Prostate gland (tissue), 2 donors: ENCODE measurements at regions not wholly inside any gene's neighbourhood (a gene's known extent, or its start where the extent isn't known, plus 50 kb on each side); places are given as distances from the start of the nearest gene placed in this dataset.
A peak's percentile ranks its signal among the peaks of the same experiment; 100 is the strongest.
"Not testable (repeated sequence)": the region's sequence is repeated elsewhere in the genome, so short reads cannot be mapped to it uniquely, and the experiment has no call there.

Experiments used
- DNase-seq: peaks from one replicate; pipeline ENCODE4 v3.0.0-alpha.2; 2019; ENCODE audit warnings: low spot score
- H3K27ac ChIP-seq, 2 donors: fragments of 200-600 bp; sonication (generic); 2 replicates each; pipeline ENCODE4 v1.5.1; 2017 to 2019
- H3K27me3 ChIP-seq: fragments of 200-600 bp; sonication (generic); replicated peaks from 2 replicates; pipeline ENCODE4 v1.5.1; 2019; ENCODE audit not compliant: insufficient read depth
- H3K36me3 ChIP-seq, 2 donors: fragments of 200-600 bp; sonication (generic); 1 replicate in 1 of 2; 2 replicates in 1 of 2; pipeline versions ENCODE4 v1.5.1 to v1.8.1; 2017 to 2019
- H3K4me1 ChIP-seq: fragments of 200-600 bp; sonication (generic); replicated peaks from 2 replicates; pipeline ENCODE4 v1.5.1; 2019
- H3K4me3 ChIP-seq, 2 donors: fragments of 200-600 bp; sonication (generic); 2 replicates each; pipeline ENCODE4 v1.5.1; 2017 to 2019
- H3K9me3 ChIP-seq: fragments of 200-600 bp; sonication (generic); 2 replicates; pipeline ENCODE4 v1.5.1; 2017
- CTCF ChIP-seq, 4 experiments: fragments of 200-600 bp in 2 of 4; fragments of 450-650 bp in 2 of 4; sonication (generic) in 2 of 4; IDR thresholded peaks; 1 replicate in 3 of 4; 2 replicates in 1 of 4; pipeline ENCODE4 v1.5.1; 2016 to 2019; ENCODE audit warnings: antibody characterized with exemption in 4 of 4, mild to moderate bottlenecking in 2 of 4, moderate library complexity in 2 of 4
- POLR2A ChIP-seq: fragments of 450-650 bp; IDR thresholded peaks from one replicate; pipeline ENCODE4 v1.6.1; 2016; ENCODE audit warnings: antibody characterized with exemption, mild to moderate bottlenecking
- POLR2AphosphoS5 ChIP-seq: sonication (generic); formaldehyde crosslinking; IDR thresholded peaks from one replicate; pipeline ENCODE4 v1.6.1; 2017; ENCODE audit warnings: antibody characterized with exemption
- WGBS: methylation state at CpG from one replicate; pipeline ENCODE4 v1.1.5; 2018; 5-methylcytosine and 5-hydroxymethylcytosine counted together
- intact Hi-C: fragments of 100-400 bp; cut with DNase I; formaldehyde crosslinking; loops from one replicate; pipeline ENCODE4 v1.14.2; 2022

GRCh38 chrX:131841496-131842437, 181.3 kb upstream of the STK26 start:
- Histone ChIP-seq H3K9me3 (no peaks in the 10 kb centered on the region), H3K27me3 (no peaks in the 10 kb centered on the region), H3K4me1 (no peaks in the 10 kb centered on the region), H3K4me3 (no peak overlapping the region), H3K36me3 (no peaks in the 10 kb centered on the region), H3K27ac (no peak overlapping the region)
- intact Hi-C loops: no loop called here
- no peak for DNase-seq
- TF ChIP-seq POLR2A: no peak
- TF ChIP-seq CTCF (IDR thresholded peaks at IDR 0.05): peak; percentile 45 to 67 (median 60)
- 50% methylated on average over 31 of the region's 31 CpGs for WGBS

- no peak for DNase-seq
- Histone ChIP-seq H3K36me3 (no peaks in the 10 kb centered on the region), H3K4me1 (no peaks in the 10 kb centered on the region), H3K27ac (no peak overlapping the region), H3K27me3 (no peaks in the 10 kb centered on the region), H3K9me3 (no peaks in the 10 kb centered on the region), H3K4me3 (no peak overlapping the region)
- TF ChIP-seq CTCF (IDR thresholded peaks at IDR 0.05): no peak
- TF ChIP-seq POLR2AphosphoS5: no peak
- TF ChIP-seq POLR2A: no peak
- intact Hi-C loops: no loop called here
Measured at GRCh38 chrX:131843987-131844386, 179.1 kb upstream of the STK26 start.

DNA sequence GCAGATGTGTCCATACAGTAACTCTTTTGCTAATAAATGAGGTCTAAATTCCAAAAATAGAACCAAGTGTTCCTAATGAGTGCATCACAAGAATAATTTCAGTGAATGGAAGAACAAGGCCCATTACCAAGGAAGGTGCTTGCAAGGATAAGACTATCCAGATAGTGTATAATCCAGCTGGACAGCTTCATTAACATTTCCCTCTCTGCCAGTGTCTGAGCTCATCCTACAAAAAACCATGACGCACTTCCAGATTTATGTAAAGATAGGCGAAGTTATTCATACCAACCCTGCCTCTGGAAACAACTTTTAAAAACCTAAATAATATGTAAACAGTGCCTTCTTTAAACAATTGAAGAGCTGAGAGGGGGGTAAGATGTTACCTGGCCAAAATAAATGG, 177.9 kb upstream of the STK26 start:
- H3K27me3 ChIP-seq: no peaks in the 10 kb centered on the region
- no peak for DNase-seq
- WGBS: 25% methylated on average over 2 of the region's 2 CpGs

DNA sequence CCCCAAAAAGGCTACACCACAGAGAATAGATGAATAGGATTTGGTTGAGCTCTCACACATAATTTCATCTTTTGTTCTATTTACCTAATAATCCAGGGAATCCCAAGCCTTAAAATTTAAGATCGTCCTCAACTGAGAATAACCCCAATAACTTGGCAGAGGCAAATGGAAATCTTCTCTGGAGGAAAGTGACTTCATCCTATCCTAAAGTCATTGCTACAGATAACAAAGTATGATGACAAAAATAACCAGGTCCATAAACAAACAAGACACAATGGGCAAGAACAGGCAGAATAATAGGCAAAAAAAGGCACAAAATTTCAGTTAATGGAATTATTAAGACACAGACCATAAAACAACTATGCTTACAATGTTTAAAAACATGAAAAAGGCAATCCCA, 177.3 kb upstream of the STK26 start:
- no peak overlapping the region for H3K27ac ChIP-seq
- no peak for TF ChIP-seq CTCF (IDR thresholded peaks at IDR 0.05)
- TF ChIP-seq POLR2A: no peak
- TF ChIP-seq POLR2AphosphoS5: no peak

More for the DNA sequence above, 177.9 kb upstream of the STK26 start:
- Histone ChIP-seq H3K4me1 (no peaks in the 10 kb centered on the region), H3K9me3 (no peaks in the 10 kb centered on the region), H3K36me3 (no peaks in the 10 kb centered on the region), H3K4me3 (no peak overlapping the region), H3K27ac (no peak overlapping the region)
- intact Hi-C loops: loop anchor here (5.0 kb wide), 1 partner anchor 227 kb away; no protein-coding TSS in a partner anchor
- TF ChIP-seq POLR2A: no peak
- no peak for TF ChIP-seq CTCF (IDR thresholded peaks at IDR 0.05)

GRCh38 chrX:131850964-131851363, 172.1 kb upstream of the STK26 start:
- DNase-seq, H3K27me3 ChIP-seq, H3K4me1 ChIP-seq, H3K36me3 ChIP-seq, intact Hi-C loops, H3K4me3 ChIP-seq, H3K27ac ChIP-seq, H3K9me3 ChIP-seq: not testable (repeated sequence)
- WGBS: 96% methylated on average over 10 of the region's 10 CpGs

More for the DNA sequence above, 177.3 kb upstream of the STK26 start:
- H3K9me3 ChIP-seq: no peaks in the 10 kb centered on the region
- WGBS: 38% methylated on average over 1 of the region's 1 CpG
- H3K27me3 ChIP-seq: no peaks in the 10 kb centered on the region
- DNase-seq: no peak
- no peak overlapping the region for H3K4me3 ChIP-seq
- no peaks in the 10 kb centered on the region for H3K4me1 ChIP-seq
- H3K36me3 ChIP-seq: no peaks in the 10 kb centered on the region
- intact Hi-C loops: loop anchor here (5.0 kb wide), 1 partner anchor 227 kb away; no protein-coding TSS in a partner anchor
